AG04450 (cell line): ENCODE measurements at regions not wholly inside any gene's neighbourhood (a gene's known extent, or its start where the extent isn't known, plus 50 kb on each side); places are given as distances from the start of the nearest gene placed in this dataset.

Experiments
- CTCF ChIA-PET: fragments of 300-600, 350-600 bp; formaldehyde crosslinking; extraction: SDS; loops from one replicate; lab custom pipeline; 2022; ENCODE audit warnings: antibody characterized with exemption, inconsistent platforms; lab: Charles Lee
- POLR2A ChIA-PET: fragments of 350-600 bp; formaldehyde crosslinking; extraction: SDS; loops from one replicate; lab custom pipeline; 2021; ENCODE audit warnings: antibody characterized with exemption, inconsistent platforms; lab: Yijun Ruan, JAX
- DNase-seq: peaks from one replicate; pipeline ENCODE4 v3.0.0-alpha.2; 2011; ENCODE audit warnings: low read depth, low spot score
- H3K27ac ChIP-seq: one replicate; pipeline ENCODE4 v1.5.1; 2012; ENCODE audit warnings: low read depth, low read length, control low read depth
- H3K27me3 ChIP-seq: one replicate; pipeline ENCODE4 v1.6.0; 2012; ENCODE audit warnings: low read length; ENCODE audit not compliant: control insufficient read depth, insufficient read depth
- H3K4me3 ChIP-seq: 2 replicates; pipeline ENCODE4 v1.5.1; 2011; ENCODE audit warnings: mild to moderate bottlenecking, low read depth, low read length, control low read depth
- H3K9me3 ChIP-seq: 2 replicates; pipeline ENCODE4 v1.5.1; 2012; ENCODE audit warnings: low read length; ENCODE audit not compliant: control insufficient read depth, insufficient read depth
- CTCF ChIP-seq: IDR thresholded peaks from 2 replicates; pipeline ENCODE4 v1.5.1; 2011; ENCODE audit warnings: low read depth, low read length, control low read depth, inconsistent platforms

GRCh38 chr6:134474955-134475354, 157.0 kb upstream of the SGK1 start:
- TF ChIP-seq CTCF, result no peak
- DNase-seq, result no peak
- POLR2A ChIA-PET, result no interaction called here
- Histone ChIP-seq H3K27me3 (no peaks in the 10 kb centered on the region), H3K9me3 (no peaks in the 10 kb centered on the region), H3K4me3 (no peak overlapping the region), H3K27ac (no peak overlapping the region)
- CTCF ChIA-PET, result no interaction called here

DNA sequence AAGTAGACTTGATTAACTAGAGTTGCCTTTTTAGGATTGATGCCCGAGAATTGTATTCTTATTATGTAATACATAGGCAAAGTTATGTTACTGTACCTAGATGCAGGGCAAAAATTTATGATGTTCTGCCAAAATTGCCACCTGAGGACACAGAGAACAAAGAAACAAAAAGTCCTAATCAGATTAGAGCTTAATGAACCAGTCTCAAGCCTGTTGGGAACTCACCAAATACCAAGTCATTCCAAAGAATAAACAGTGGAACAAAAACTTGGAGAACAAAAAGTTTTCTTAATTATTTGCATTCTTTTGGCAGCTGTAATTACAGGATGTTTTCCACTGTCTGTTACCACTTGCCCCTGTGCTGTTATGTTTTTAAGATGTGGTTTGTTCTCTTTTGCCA, 154.7 kb upstream of the SGK1 start:
- Histone ChIP-seq H3K4me3 (no peak overlapping the region), H3K27ac (no peak overlapping the region), H3K27me3 (no peaks in the 10 kb centered on the region), H3K9me3 (no peaks in the 10 kb centered on the region)
- no peak for TF ChIP-seq CTCF
- ChIA-PET CTCF (no interaction called here), POLR2A (no interaction called here)
- DNase-seq, result no peak

DNA sequence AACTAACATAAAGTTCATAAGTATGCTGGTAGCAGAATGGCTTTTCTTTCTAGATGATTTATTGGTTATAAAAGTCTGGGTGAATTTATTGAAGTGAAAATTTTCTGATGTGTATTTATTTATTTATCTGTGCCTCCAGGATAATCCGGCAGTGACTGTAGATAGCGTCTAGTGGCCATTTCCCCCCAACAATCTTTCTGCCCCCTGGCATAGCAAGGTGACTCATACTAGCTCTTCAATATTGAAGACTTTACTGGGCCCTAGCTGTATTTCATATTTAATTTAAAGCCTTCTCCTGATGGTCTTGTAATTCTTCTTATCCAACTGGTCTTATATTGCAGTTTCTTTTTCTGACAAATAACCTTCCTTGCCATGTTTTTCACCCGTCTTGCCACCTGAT, 154.1 kb upstream of the SGK1 start:
- ChIA-PET POLR2A (no interaction called here), CTCF (no interaction called here)
- no peak overlapping the region for H3K4me3 ChIP-seq
- no peaks in the 10 kb centered on the region for H3K27me3 ChIP-seq
- no peak for DNase-seq
- no peak for TF ChIP-seq CTCF
- no peak overlapping the region for H3K27ac ChIP-seq
- no peaks in the 10 kb centered on the region for H3K9me3 ChIP-seq

DNA sequence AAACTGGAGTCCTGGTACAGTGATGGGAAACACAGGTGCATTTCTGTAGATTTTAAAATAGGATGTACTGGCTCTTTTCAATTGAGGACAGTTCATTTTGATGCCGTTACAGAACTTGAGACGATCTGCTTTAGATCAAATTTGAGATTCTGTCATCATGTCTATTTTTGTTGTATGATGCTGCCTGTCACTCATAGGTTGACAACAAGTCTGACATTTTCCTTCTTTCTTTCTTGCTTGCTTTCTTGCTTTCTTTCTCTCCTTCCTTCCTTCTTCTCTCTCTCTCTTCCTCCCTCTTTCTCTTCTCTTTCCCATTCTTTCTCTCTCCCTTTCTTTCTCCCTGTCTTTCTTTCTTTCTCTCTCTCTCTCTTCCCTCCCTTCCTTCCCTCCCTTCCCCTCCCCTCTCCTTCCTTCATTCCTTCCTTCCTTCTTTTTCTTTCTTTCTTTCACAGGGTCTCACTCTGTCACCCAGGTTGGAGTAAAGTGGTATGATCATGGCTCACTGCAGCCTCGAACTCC, 152.6 kb upstream of the SGK1 start:
- TF ChIP-seq CTCF, result no peak
- ChIA-PET CTCF (no interaction called here), POLR2A (no interaction called here)
- H3K27me3 ChIP-seq, result no peaks in the 10 kb centered on the region
- H3K4me3 ChIP-seq, result no peak overlapping the region
- DNase-seq, result no peak
- H3K9me3 ChIP-seq, result no peaks in the 10 kb centered on the region
- H3K27ac ChIP-seq, result no peak overlapping the region

GRCh38 chr6:134469702-134470456, 152.0 kb upstream of the SGK1 start:
- TF ChIP-seq CTCF, result no peak
- Histone ChIP-seq H3K27ac (no peak overlapping the region), H3K4me3 (no peak overlapping the region), H3K9me3 (no peaks in the 10 kb centered on the region), H3K27me3 (no peaks in the 10 kb centered on the region)
- POLR2A ChIA-PET, result no interaction called here
- CTCF ChIA-PET, result no interaction called here
- DNase-seq, result no peak
